GM12878 (cell line): ENCODE measurements at regions not wholly inside any gene's neighbourhood (a gene's known extent, or its start where the extent isn't known, plus 50 kb on each side); places are given as distances from the start of the nearest gene placed in this dataset.

Experiments used
- ETV6 ChIP-seq, 2 experiments: fragments of 450-650 bp in 1 of 2; IDR thresholded peaks in 1 of 2; conservative IDR thresholded peaks in 1 of 2; 2 replicates each; pipeline ENCODE4 v1.6.1; 2014; ENCODE audit warnings: antibody characterized with exemption in 1 of 2, borderline replicate concordance in 1 of 2, low read depth in 1 of 2, mild to moderate bottlenecking in 1 of 2, moderate library complexity in 1 of 2
- FOXK2 ChIP-seq: fragments of 450-650 bp; IDR thresholded peaks from 2 replicates; pipeline ENCODE4 v1.6.1; 2017; ENCODE audit warnings: mild to moderate bottlenecking, moderate library complexity
- GATAD2B ChIP-seq: fragments of 450-650 bp; conservative IDR thresholded peaks from 2 replicates; pipeline ENCODE4 v1.6.1; 2017; ENCODE audit warnings: low read depth, mild to moderate bottlenecking, moderate library complexity
- MTA2 ChIP-seq: fragments of 450-650 bp; IDR thresholded peaks from 2 replicates; pipeline ENCODE4 v1.6.1; 2016; ENCODE audit warnings: low read depth, mild to moderate bottlenecking, moderate library complexity
- NFYB ChIP-seq: IDR thresholded peaks from 2 replicates; pipeline ENCODE4 v1.6.1; 2011; ENCODE audit warnings: low read depth, mild to moderate bottlenecking, low read length, improper control_type of control experiment, moderate library complexity; ENCODE audit not compliant: insufficient read depth
- POLR2AphosphoS2 ChIP-seq: IDR thresholded peaks from 2 replicates; pipeline ENCODE4 v1.6.1; 2011; ENCODE audit warnings: low read depth, mild to moderate bottlenecking, low read length, improper control_type of control experiment, moderate library complexity
- SIN3A ChIP-seq: IDR thresholded peaks from 2 replicates; pipeline ENCODE4 v1.6.1; 2012; ENCODE audit warnings: low read depth, low read length, improper control_type of control experiment
- SMARCA5 ChIP-seq: fragments of 450-650 bp; IDR thresholded peaks from 2 replicates; pipeline ENCODE4 v1.6.1; 2017; ENCODE audit warnings: mild to moderate bottlenecking
- SREBF2 ChIP-seq: IDR thresholded peaks from 2 replicates; pipeline ENCODE4 v1.6.1; 2012; ENCODE audit warnings: mild to moderate bottlenecking, low read length
- TARDBP ChIP-seq: IDR thresholded peaks from 2 replicates; pipeline ENCODE4 v1.6.1; 2016; ENCODE audit warnings: borderline replicate concordance
- TBL1XR1 ChIP-seq: IDR thresholded peaks from 2 replicates; pipeline ENCODE4 v1.6.1; 2012; ENCODE audit warnings: low read depth, low read length, improper control_type of control experiment
- ZNF622 ChIP-seq: fragments of 450-650 bp; IDR thresholded peaks from 2 replicates; pipeline ENCODE4 v1.6.1; 2017; ENCODE audit warnings: mild to moderate bottlenecking, inconsistent platforms
- ZZZ3 ChIP-seq: IDR thresholded peaks from 2 replicates; pipeline ENCODE4 v1.6.1; 2011; ENCODE audit warnings: low read depth; ENCODE audit not compliant: control insufficient read depth, insufficient read length
- TF ChIP-seq, protein P1 (sequence below): fragments of 450-650 bp; formaldehyde crosslinking; IDR thresholded peaks from 2 replicates; pipeline ENCODE4 v1.4.0; 2020; ENCODE audit warnings: mild to moderate bottlenecking, moderate library complexity
- TF ChIP-seq, protein P2 (sequence below): fragments of 450-650 bp; IDR thresholded peaks from 2 replicates; pipeline ENCODE4 v1.6.1; 2017; ENCODE audit warnings: borderline replicate concordance
- TF ChIP-seq, protein P3 (sequence below): fragments of 450-650 bp; formaldehyde crosslinking; IDR thresholded peaks from 2 replicates; pipeline ENCODE4 v1.5.0; 2022; ENCODE audit warnings: mild to moderate bottlenecking, missing genetic modification characterization
- TF ChIP-seq, protein P4 (sequence below): IDR thresholded peaks from 2 replicates; pipeline ENCODE4 v1.6.1; 2012; ENCODE audit warnings: mild to moderate bottlenecking, low read depth, low read length

DNA sequence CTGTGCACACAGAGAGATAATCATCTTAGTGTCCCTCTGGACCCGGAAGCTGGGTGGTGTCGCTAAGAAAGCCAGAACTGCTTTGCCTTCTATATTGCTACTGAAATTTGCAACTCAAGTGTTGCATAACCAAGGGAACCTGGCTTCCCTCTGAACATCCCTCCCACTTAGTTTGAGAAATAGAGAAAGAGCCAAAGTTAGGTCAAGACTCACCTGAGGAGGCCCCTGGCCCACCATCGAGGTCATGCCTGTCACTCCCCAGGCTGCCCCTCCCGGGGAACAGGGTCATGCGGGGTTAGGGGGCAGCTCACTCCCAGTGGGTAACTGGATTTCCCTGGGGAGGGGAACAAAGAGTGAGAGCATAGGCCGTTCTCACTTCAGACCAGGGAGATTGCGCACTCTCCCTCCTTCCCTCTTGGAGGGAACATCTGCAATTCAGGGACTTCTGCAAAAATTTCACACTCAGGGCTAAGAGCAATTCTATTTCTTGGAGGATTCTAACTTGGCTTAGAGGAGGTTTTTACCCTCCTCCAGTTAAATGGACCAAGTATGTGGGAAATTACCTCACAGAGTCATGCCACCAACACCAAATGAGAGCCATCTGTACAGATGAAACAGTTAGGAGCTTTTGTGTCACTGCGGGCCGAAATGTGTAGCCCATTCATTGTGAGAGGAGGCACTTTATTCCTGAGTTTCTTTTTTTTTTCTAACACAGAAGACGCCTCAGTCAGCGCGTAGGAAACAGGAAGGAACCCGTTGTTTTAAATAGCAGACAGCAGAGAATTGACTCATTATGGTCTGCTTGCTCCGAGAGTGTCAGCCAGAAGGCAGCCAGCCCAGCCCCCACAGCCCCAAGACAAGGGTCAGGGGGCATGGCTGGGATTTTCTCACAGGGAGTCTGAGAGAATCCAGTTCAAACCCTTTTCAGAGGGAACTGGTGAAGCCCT is 221.3 kb downstream of the ARHGAP12 start (continued):
- peak in 1 of 2 experiments; percentile 96; a peak in 2 of 4 replicates for TF ChIP-seq ETV6 (conservative IDR thresholded peaks at IDR 0.05 in 1 of 2, IDR thresholded peaks at IDR 0.05 in 1 of 2; ENCODE audit: borderline replicate concordance in 1 of 2, low read depth in 1 of 2)
- no peak for TF ChIP-seq TARDBP
- peak; percentile 89 for TF ChIP-seq TBL1XR1
- TF ChIP-seq, protein P1, sequence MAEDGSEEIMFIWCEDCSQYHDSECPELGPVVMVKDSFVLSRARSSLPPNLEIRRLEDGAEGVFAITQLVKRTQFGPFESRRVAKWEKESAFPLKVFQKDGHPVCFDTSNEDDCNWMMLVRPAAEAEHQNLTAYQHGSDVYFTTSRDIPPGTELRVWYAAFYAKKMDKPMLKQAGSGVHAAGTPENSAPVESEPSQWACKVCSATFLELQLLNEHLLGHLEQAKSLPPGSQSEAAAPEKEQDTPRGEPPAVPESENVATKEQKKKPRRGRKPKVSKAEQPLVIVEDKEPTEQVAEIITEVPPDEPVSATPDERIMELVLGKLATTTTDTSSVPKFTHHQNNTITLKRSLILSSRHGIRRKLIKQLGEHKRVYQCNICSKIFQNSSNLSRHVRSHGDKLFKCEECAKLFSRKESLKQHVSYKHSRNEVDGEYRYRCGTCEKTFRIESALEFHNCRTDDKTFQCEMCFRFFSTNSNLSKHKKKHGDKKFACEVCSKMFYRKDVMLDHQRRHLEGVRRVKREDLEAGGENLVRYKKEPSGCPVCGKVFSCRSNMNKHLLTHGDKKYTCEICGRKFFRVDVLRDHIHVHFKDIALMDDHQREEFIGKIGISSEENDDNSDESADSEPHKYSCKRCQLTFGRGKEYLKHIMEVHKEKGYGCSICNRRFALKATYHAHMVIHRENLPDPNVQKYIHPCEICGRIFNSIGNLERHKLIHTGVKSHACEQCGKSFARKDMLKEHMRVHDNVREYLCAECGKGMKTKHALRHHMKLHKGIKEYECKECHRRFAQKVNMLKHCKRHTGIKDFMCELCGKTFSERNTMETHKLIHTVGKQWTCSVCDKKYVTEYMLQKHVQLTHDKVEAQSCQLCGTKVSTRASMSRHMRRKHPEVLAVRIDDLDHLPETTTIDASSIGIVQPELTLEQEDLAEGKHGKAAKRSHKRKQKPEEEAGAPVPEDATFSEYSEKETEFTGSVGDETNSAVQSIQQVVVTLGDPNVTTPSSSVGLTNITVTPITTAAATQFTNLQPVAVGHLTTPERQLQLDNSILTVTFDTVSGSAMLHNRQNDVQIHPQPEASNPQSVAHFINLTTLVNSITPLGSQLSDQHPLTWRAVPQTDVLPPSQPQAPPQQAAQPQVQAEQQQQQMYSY: no peak
- TF ChIP-seq SIN3A: no peak
- 0 out of 2 replicates have a peak, but pooled peaks have one; percentile 24 for TF ChIP-seq SMARCA5
- TF ChIP-seq FOXK2: no peak
- TF ChIP-seq GATAD2B: 0 out of 2 replicates have a peak, but pooled peaks have one; percentile 23
- no peak for TF ChIP-seq ZNF622
- no peak for TF ChIP-seq SREBF2
- peak; percentile 11; the same call in 1 of the 2 replicates for TF ChIP-seq NFYB
- TF ChIP-seq, protein P2, sequence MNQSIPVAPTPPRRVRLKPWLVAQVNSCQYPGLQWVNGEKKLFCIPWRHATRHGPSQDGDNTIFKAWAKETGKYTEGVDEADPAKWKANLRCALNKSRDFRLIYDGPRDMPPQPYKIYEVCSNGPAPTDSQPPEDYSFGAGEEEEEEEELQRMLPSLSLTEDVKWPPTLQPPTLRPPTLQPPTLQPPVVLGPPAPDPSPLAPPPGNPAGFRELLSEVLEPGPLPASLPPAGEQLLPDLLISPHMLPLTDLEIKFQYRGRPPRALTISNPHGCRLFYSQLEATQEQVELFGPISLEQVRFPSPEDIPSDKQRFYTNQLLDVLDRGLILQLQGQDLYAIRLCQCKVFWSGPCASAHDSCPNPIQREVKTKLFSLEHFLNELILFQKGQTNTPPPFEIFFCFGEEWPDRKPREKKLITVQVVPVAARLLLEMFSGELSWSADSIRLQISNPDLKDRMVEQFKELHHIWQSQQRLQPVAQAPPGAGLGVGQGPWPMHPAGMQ: no peak
- peak; percentile 81 for TF ChIP-seq MTA2
- TF ChIP-seq, protein P3, sequence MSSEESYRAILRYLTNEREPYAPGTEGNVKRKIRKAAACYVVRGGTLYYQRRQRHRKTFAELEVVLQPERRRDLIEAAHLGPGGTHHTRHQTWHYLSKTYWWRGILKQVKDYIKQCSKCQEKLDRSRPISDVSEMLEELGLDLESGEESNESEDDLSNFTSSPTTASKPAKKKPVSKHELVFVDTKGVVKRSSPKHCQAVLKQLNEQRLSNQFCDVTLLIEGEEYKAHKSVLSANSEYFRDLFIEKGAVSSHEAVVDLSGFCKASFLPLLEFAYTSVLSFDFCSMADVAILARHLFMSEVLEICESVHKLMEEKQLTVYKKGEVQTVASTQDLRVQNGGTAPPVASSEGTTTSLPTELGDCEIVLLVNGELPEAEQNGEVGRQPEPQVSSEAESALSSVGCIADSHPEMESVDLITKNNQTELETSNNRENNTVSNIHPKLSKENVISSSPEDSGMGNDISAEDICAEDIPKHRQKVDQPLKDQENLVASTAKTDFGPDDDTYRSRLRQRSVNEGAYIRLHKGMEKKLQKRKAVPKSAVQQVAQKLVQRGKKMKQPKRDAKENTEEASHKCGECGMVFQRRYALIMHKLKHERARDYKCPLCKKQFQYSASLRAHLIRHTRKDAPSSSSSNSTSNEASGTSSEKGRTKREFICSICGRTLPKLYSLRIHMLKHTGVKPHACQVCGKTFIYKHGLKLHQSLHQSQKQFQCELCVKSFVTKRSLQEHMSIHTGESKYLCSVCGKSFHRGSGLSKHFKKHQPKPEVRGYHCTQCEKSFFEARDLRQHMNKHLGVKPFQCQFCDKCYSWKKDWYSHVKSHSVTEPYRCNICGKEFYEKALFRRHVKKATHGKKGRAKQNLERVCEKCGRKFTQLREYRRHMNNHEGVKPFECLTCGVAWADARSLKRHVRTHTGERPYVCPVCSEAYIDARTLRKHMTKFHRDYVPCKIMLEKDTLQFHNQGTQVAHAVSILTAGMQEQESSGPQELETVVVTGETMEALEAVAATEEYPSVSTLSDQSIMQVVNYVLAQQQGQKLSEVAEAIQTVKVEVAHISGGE: no peak
- no peak for TF ChIP-seq POLR2AphosphoS2
- TF ChIP-seq ZZZ3: no peak
- TF ChIP-seq, protein P4, sequence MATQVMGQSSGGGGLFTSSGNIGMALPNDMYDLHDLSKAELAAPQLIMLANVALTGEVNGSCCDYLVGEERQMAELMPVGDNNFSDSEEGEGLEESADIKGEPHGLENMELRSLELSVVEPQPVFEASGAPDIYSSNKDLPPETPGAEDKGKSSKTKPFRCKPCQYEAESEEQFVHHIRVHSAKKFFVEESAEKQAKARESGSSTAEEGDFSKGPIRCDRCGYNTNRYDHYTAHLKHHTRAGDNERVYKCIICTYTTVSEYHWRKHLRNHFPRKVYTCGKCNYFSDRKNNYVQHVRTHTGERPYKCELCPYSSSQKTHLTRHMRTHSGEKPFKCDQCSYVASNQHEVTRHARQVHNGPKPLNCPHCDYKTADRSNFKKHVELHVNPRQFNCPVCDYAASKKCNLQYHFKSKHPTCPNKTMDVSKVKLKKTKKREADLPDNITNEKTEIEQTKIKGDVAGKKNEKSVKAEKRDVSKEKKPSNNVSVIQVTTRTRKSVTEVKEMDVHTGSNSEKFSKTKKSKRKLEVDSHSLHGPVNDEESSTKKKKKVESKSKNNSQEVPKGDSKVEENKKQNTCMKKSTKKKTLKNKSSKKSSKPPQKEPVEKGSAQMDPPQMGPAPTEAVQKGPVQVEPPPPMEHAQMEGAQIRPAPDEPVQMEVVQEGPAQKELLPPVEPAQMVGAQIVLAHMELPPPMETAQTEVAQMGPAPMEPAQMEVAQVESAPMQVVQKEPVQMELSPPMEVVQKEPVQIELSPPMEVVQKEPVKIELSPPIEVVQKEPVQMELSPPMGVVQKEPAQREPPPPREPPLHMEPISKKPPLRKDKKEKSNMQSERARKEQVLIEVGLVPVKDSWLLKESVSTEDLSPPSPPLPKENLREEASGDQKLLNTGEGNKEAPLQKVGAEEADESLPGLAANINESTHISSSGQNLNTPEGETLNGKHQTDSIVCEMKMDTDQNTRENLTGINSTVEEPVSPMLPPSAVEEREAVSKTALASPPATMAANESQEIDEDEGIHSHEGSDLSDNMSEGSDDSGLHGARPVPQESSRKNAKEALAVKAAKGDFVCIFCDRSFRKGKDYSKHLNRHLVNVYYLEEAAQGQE: no peak
